ENCODE measurements at regions not wholly inside any gene's neighbourhood (a gene's known extent, or its start where the extent isn't known, plus 50 kb on each side); places are given as distances from the start of the nearest gene placed in this dataset.

DNA sequence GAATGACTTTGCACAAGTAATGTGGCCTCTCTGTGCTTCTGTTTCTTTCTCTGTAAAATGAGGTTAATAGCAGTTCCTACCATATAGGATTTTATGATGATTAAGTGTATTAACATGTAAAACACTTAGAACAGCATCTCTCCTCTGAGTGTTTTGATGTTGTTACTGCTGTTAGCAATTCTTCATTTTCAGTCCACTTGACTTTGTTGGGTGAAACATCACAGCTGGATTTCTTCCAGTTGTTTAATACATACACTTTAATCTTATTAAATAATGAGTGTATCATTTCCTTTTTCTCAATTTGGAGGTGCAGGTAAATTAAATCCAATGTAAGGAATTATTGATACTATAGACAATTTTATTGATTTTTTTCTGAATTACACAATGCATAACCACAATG is 113.6 kb downstream of the KDR start:
- TF ChIP-seq, protein P1, sequence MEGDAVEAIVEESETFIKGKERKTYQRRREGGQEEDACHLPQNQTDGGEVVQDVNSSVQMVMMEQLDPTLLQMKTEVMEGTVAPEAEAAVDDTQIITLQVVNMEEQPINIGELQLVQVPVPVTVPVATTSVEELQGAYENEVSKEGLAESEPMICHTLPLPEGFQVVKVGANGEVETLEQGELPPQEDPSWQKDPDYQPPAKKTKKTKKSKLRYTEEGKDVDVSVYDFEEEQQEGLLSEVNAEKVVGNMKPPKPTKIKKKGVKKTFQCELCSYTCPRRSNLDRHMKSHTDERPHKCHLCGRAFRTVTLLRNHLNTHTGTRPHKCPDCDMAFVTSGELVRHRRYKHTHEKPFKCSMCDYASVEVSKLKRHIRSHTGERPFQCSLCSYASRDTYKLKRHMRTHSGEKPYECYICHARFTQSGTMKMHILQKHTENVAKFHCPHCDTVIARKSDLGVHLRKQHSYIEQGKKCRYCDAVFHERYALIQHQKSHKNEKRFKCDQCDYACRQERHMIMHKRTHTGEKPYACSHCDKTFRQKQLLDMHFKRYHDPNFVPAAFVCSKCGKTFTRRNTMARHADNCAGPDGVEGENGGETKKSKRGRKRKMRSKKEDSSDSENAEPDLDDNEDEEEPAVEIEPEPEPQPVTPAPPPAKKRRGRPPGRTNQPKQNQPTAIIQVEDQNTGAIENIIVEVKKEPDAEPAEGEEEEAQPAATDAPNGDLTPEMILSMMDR (IDR thresholded peaks at IDR 0.05; ENCODE audit: borderline replicate concordance, extremely low read depth, low read length, poor library complexity, severe bottlenecking): no peak
- TF ChIP-seq EZH2 (IDR thresholded peaks at IDR 0.05; ENCODE audit: borderline replicate concordance, low read depth, low read length, severe bottlenecking): no peak
